ENCODE measurements at regions not wholly inside any gene's neighbourhood (a gene's known extent, or its start where the extent isn't known, plus 50 kb on each side); places are given as distances from the start of the nearest gene placed in this dataset.
A peak's percentile ranks its signal among the peaks of the same experiment; 100 is the strongest.

DNA sequence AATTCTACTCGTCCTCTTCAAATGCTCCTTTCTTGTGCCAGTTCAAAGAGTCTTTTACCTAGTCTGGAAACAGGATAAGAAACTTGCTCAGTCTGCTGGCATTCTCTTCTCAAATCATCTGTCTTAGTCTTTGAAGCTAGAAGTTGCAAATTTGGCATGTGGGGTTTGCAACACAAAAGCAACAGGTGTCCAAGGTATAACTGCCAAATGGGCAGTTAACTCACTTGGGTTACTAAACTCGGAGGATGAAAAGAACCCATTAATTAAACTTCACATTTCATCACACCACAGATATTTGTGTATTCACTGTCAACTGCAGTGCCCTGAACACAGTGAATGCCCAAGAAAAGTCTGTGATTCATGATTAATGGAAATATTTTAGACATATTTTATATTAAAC, 108.0 kb upstream of the TARS1 start:
- no peaks in the 10 kb centered on the region for H3K27me3 ChIP-seq
- intact Hi-C loops (cut with DNase I; ENCODE audit: low total_unique reads), result no loop called here
- no peaks in the 10 kb centered on the region for H3K9me3 ChIP-seq
- no peak for DNase-seq
- peaks cover 0 to 13% (median 3%) of the 10 kb centered on the region in 4 donors for H3K4me1 ChIP-seq
- H3K27ac ChIP-seq, result no peak overlapping the region
- no peak overlapping the region for H3K4me3 ChIP-seq
- TF ChIP-seq, protein P1, sequence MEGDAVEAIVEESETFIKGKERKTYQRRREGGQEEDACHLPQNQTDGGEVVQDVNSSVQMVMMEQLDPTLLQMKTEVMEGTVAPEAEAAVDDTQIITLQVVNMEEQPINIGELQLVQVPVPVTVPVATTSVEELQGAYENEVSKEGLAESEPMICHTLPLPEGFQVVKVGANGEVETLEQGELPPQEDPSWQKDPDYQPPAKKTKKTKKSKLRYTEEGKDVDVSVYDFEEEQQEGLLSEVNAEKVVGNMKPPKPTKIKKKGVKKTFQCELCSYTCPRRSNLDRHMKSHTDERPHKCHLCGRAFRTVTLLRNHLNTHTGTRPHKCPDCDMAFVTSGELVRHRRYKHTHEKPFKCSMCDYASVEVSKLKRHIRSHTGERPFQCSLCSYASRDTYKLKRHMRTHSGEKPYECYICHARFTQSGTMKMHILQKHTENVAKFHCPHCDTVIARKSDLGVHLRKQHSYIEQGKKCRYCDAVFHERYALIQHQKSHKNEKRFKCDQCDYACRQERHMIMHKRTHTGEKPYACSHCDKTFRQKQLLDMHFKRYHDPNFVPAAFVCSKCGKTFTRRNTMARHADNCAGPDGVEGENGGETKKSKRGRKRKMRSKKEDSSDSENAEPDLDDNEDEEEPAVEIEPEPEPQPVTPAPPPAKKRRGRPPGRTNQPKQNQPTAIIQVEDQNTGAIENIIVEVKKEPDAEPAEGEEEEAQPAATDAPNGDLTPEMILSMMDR (IDR thresholded peaks at IDR 0.05), result no peak
- H3K36me3 ChIP-seq, result no peaks in the 10 kb centered on the region

DNA sequence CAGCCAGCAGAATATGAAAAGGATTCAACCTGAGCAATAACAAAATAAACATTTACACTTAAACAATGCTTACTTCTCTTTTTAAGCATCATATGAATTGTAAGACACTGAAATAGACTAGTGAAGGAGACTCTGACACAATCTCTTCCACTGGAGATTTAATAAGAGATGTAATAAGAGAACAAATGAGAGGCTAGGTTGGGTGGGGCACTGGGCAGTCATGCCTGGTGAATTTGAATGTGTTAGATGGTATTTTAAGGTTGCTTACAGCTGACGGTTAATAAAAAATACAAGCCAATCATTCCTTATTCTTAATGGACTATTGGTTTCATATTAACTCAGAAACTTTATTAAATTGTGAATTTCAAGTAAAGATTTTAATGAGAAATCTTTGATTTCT, 105.9 kb upstream of the TARS1 start:
- intact Hi-C loops (cut with DNase I; ENCODE audit: low total_unique reads), result no loop called here
- TF ChIP-seq, protein P1 (IDR thresholded peaks at IDR 0.05), result no peak
- Histone ChIP-seq H3K27me3 (no peaks in the 10 kb centered on the region), H3K4me1 (peaks cover 0 to 30% (median 5%) of the 10 kb centered on the region in 4 donors), H3K9me3 (no peaks in the 10 kb centered on the region), H3K27ac (no peak overlapping the region), H3K4me3 (no peak overlapping the region), H3K36me3 (no peaks in the 10 kb centered on the region)
- DNase-seq, result no peak

DNA sequence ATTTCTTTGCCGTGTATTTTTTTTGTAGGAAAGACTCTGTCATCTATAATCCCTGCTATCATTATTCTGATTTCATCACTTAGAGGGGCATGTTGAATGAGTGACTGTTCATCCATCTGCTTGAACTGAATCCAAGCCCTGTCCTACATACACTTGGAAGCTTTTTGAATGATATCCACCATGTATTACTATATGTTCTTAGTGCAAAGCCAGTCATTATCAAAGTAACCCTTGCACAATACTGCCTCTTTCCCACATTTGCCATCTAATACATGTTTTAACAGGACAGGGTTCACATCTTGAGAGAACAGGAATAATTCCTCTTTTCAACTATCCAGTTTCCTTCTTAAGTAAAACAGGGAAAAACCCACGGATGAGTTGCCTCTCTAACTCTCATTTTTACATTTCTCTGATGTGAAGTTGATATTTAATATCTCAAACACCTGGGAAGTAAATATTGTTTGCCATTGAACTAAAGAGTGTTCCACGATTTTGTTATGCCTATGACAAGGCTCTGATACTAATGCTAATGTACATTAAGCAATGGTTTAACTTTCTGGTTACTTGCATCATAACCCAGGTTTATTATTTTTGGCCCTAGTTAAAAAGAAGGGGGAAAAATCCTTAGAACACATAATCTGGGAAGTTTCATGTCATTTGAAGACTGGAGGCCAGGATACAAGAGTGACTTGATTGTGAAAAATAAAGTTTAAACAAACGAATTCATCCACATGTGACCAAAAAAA, 103.7 kb upstream of the TARS1 start:
- Histone ChIP-seq H3K4me1 (peaks cover 0 to 50% (median 10%) of the 10 kb centered on the region in 4 donors), H3K27me3 (no peaks in the 10 kb centered on the region), H3K4me3 (no peak overlapping the region), H3K27ac (peak overlapping the region; percentile 9 to 44), H3K9me3 (no peaks in the 10 kb centered on the region), H3K36me3 (no peaks in the 10 kb centered on the region)
- no peak for DNase-seq
- intact Hi-C loops (cut with DNase I; ENCODE audit: low total_unique reads), result no loop called here
- TF ChIP-seq, protein P1 (IDR thresholded peaks at IDR 0.05), result no peak

DNA sequence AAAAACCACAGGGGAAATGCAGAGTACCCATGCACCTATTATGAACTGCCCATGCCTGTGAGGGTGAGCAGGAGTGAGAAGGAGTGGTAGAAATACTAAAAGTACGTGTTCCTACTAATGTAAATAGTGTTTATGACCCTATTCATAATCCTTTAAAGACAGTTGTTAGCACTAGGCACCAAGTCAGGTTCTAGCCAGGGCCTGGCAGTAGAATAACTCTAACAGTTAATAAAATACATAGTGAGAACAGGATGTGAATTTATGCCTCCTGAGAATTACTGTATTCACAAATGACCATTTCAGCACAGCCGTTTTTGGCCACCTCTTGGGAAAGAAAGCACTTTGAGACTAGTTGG, 103.2 kb upstream of the TARS1 start:
- peak overlapping the region; percentile 9 to 44 for H3K27ac ChIP-seq
- H3K4me3 ChIP-seq, result no peak overlapping the region
- intact Hi-C loops (cut with DNase I; ENCODE audit: low total_unique reads), result no loop called here
- no peaks in the 10 kb centered on the region for H3K9me3 ChIP-seq
- no peak for DNase-seq
- no peaks in the 10 kb centered on the region for H3K27me3 ChIP-seq
- TF ChIP-seq, protein P1 (IDR thresholded peaks at IDR 0.05), result no peak
- H3K36me3 ChIP-seq, result no peaks in the 10 kb centered on the region
- peaks cover 0 to 56% (median 10%) of the 10 kb centered on the region in 4 donors for H3K4me1 ChIP-seq

DNA sequence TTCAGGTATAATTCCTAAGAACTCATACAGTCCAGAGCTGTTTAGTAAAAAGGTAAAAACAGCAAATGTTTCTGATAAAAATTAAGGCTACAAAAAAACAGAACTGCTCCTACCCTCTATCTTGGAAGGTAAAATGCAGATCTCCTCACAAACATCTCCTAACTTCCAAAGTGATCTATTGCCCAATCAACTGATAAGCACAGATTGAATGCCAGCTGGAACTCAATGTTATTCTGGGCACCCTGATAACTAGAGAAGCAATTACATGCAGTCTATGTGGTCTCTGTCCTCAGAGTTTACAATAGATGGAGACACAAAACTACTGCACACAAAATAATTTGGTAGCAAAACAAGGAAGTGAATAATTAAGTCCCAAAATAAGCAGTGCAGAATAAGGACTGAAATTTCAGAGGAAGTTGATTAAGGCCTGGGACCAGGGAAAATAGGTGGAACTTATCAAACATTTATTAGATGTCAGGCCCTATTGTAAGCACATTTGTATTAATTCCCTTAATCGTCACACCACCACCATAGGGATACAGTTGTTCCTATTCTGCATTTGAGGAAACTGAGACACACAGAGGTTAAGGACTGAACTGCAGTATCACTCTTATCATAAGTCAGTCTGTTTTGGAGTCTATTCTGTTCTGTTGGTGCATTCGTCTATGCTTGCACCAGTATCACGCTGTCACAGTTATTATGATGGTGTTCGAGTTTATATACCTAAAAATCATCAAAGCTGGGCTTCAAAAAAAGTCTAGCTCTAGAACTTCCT, 102.2 kb upstream of the TARS1 start:
- TF ChIP-seq, protein P1 (IDR thresholded peaks at IDR 0.05), result no peak
- Histone ChIP-seq H3K4me1 (peaks cover 0 to 65% (median 13%) of the 10 kb centered on the region in 4 donors), H3K27me3 (no peaks in the 10 kb centered on the region), H3K36me3 (no peaks in the 10 kb centered on the region), H3K9me3 (no peaks in the 10 kb centered on the region), H3K27ac (peak overlapping the region; percentile 9 to 44), H3K4me3 (no peak overlapping the region)
- no peak for DNase-seq
- intact Hi-C loops (cut with DNase I; ENCODE audit: low total_unique reads), result no loop called here
